H4 (cell line): ENCODE measurements at regions not wholly inside any gene's neighbourhood (a gene's known extent, or its start where the extent isn't known, plus 50 kb on each side); places are given as distances from the start of the nearest gene placed in this dataset.

ENCODE experiments used
- DNase-seq: peaks from one replicate; pipeline ENCODE4 v3.0.0-alpha.2; 2015; ENCODE audit warnings: low spot score

DNA sequence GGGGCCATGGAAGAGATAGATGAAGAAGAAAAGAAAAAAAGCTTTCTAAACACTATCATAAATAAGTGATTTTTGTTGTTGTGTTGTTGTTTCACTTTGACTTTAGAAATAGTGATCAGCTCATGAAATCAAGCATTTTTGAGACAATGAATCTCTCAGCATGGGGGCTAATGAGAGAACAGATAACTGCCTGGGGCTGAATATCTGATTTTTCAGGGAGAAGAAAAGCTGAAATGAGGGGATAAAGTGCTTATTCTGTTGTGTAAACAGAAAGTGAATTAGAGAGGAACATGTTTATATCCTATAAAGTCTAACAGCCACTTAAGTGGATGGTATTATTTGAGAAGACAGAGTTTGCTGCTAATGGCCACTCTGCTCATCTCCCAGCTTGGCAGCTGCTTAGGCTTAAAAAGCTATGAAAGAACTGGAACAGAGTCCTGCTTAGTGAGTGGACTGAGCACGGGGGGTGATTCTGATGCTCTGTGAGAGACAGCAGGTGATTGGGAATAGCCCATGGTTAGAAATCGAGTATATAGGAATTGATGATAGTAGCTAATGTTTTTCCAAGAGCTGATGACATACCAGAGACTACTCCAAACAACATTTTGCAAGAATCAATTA, 646.1 kb upstream of the TMEM132C start:
- no peak for DNase-seq

DNA sequence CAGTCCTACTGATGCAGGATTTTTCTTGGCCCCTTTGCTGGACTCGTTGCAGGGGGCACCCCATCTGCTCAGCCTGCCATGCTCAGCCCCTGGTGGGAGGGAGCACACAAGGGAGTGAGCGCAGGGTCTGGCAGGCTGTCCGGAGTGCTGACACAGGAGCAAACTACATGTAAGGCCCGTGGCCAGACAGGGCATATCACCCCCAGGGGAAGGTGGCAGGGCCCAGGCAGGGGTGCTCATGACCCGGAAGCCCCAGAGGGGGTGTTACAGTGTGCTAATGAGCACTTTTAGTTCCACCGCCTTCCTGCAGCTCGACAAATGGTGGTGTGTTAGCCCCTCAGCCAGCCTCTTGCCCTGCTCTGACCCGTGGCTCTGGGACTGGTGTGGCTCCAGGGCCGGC, 645.6 kb upstream of the TMEM132C start:
- no peak for DNase-seq

DNA sequence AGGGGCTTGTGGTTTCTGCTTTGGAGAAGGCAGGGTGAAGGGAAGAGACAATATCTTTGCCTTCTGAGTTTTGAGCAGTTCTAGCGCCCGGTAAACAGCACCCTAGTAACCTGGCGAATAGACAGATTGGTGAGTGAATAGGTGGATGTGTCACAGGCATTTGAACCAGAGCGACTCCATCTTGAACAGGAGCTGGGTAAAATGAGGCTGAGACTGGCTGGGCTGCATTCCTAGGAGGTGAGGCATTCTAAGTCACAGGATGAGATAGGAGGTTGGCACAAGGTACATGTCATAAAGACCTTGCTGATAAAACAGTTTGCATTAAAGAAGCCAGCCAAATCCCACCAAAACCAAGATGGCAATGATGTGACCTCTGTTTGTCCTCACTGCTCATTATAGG, 643.6 kb upstream of the TMEM132C start:
- DNase-seq = no peak

DNA sequence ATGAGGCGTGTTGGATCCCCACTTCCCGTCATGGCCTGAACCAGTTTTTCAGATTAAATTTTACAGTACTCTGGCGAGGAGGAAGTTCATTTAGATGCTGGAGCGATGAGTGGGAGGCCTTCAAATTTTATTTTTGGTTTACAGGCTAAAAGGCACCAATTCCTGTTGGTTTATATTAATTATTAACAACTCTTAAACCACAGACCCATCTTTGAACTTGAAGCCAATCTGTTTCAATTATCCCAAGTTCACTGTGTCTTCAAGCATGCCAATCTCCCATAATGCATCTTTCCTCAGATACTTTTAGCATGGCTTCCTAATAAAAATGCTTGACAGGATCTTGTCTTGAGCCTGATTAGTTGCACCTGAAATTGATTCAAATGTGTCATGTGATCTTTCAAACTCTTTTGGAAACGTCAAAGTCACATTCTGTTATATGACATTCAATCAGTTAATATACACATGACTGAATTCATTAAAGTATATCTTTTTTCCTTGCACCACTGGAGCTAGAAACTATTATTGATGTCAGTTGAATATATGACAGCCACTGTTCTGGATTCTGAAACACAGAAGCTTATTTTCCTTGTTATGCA, 641.7 kb upstream of the TMEM132C start:
- DNase-seq = no peak

DNA sequence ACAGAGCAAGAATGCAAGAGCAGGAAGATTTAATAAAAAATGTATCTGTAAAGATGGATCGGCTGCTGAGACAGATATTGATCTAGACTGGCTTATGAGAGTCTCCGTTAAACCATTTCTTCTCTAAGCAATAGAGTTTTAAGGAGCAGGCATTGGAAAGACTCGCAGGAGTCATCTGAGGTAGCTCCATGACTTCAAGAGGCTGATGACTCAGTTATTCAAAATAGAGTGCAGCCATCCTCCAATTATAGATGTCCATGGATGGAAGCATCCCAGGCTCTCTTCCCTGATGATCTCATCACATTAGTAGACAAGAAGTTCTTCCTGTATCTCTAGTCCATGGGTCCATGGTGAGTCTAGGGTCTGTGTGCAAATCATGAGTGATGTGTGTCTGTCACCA, 638.3 kb upstream of the TMEM132C start:
- DNase-seq = no peak

DNA sequence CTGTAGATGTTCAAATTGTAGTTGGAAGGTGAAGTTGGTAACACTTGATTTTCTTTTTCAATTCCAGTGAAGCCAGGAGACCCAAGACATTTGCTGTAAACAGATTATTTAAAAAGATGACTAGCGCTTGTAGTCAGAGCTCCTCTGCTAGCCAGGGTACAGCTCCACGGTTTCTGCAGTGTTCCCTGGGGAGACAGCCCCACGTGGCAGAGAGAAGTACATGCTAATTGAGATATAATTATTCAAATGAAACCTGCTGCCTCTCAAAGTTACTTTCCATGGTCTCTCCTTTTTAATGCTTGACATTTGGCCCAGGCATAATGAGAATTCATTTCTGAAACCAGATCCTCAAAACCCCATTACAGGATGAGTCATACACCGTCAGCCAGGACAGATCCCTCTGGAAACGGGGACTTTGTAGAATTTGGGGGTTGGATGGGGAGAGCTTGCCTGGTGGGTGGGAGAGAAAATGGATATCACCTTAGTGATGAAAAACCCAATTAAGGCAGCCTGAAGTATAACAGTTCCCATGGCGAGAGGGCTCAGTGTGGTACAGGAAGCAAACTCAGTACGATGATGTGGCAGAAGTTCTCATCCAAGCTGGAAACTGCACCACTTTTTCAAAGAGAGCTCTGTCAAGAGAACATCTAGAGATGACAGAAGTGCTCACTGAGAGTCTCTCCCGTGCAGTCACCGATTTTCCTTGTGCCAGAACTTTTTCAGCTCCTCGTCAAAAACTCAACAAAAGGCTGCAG, 637.7 kb upstream of the TMEM132C start:
- DNase-seq = peak; percentile 19

DNA sequence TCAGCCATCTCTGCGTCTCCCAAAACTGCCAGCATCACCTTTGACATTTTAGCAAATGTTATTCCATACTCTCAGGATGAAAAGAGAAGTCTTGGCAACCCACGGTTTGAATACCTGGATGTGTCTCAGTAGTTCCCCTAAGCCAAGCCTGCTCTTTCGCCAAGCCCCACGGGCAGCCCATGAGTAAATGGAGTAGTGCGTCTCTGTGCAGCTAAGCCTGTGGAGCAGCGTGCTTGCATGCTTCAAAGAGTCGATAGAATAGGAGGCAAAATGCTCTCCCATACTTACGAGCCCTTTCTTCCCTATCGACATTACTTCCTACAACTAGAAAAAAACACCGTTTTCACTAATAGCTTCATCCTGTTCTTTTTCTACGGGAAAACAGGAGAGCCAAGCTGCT, 634.5 kb upstream of the TMEM132C start:
- DNase-seq = no peak

DNA sequence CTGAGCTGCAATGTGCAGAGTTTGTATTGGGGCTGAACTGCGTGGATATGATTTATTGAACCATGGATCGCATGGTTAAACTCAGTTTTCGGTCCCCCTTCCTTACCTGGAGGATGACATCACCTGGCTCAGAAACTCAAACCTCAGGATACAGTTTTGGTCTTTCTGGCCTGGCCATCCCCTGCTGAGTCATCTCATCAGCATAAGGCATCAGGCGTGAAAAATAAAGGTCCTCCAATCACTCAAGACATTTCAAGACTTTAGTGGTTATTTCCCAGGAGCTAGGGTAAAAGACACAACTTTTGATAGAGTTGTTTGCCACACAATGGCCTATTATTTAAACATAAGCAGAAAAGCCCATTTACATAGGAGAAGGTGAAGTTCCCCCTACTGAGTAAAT, 631.1 kb upstream of the TMEM132C start:
- no peak for DNase-seq

DNA sequence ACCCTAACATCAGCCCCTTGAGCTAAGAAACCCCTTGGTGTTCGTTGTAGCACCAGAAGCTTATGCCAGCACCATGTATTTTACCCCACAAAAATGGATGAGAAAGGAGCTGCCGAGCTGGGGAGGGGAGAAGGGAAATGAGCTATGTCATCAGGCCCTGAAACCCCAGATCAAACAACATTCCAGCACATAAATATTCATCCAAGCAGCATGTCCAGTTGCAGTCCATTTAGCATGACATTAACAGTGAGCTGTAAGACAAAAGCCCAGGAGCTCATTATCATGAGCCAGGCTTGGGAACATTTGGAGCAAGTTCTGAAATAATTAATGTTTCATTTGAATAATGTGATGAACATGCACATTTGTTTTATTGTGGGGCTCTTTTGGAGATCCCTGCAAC, 630.1 kb upstream of the TMEM132C start:
- no peak for DNase-seq

DNA sequence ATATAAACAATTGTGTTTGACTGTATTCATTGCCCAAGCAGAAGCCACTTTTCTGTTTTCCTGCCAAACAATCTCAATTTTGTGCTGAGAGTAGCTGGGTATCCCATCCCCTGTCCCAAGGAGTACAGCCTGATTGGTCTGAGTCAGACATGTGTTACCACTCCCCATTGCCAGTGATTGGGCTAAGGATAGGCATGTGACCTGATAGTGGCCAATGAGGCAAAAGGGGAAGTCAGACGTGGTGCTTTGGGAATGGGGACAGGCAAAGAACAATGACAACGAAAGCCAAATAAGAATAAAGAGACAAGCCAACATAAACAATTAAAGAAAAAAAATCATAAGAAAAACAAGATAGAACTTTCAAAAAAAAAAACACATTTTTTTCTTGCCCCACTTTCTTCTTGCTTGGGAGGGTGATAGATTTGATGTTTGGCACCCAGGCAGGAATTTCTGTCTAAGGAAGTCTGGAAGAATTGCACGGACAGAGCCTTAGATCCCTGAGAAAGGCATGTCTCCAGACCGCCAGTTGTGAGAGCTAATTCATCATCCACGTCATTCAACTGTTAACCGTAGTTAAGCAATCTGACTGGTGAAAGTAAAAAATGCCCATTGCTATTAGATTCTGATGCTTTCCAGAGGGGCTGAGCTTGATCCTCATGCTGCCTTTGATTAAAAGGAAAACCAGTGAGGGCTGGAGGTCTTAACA, 626.6 kb upstream of the TMEM132C start:
- no peak for DNase-seq

DNA sequence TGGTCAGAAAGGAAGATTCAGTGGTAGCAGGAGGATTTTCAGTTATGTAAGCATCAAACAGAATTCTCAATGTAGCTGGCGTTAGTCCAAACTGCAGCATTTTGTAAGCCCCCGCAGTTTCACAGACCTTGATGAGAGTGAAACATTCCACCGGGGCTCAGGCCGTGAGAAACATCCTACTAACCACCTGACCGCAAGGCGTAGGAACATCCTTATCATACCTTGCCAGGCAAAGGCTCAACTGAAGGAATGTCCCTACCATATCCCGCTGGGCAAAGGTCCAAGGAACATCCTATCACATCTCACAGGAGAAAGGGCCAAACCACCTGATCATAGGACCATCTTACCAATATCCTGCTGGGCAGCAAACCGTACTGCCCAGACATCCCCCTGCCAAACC, 624.8 kb upstream of the TMEM132C start:
- no peak for DNase-seq

DNA sequence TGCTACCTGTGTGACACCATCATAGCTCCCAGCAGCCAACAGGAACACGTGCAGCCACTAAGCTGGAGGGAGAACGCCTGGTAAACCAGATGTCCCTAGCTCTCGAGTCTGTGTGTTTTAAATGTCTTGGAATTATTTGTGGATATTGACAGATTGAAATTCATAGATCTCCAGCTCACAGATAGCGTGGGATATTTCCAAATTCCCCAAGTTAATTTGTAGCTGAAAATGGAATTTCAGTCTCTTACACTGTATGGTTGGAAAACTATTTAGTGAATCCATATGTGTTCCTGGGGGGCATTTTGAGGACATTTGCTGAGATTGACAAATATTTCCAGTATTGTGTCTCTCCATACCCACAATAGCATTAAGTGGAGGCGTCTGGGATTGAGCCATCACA, 618.6 kb upstream of the TMEM132C start:
- no peak for DNase-seq

DNA sequence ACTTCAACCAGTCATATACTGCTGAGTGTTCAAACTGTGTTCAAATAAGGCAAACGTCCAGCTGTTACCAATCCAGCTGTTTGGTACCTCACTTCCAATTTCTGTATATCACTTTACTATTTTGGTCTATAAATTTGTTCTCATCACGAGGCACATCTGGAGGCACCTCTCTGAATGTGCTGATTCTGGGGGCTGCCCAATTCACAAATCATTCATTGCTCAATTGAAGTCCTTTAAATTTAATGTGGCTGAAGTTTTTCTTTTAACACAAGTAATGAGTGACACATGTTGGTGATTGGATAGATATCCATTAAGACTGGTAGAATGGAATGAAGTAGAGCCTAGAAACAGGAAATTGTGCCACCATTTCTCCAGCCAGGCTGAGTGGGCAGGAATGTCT, 617.0 kb upstream of the TMEM132C start:
- DNase-seq = no peak

DNA sequence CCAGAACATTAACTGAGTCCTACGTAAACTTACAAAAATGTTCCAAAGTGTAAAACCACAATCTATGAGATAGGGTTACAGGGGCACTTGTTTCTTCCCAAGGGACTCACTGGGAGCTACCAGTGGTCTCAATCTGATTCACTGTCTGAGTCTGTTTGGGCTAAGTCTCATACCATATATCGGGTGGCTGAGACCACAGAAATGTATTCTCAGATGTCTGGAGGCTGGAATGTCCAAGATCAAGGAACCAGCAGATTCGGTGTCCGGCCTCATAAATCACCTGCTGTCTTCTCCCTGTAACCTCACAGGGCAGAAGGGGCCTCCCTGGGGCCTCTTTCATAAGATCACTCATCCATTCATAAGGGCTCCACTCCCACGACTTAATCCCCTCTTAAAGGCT, 616.3 kb upstream of the TMEM132C start:
- DNase-seq = no peak

DNA sequence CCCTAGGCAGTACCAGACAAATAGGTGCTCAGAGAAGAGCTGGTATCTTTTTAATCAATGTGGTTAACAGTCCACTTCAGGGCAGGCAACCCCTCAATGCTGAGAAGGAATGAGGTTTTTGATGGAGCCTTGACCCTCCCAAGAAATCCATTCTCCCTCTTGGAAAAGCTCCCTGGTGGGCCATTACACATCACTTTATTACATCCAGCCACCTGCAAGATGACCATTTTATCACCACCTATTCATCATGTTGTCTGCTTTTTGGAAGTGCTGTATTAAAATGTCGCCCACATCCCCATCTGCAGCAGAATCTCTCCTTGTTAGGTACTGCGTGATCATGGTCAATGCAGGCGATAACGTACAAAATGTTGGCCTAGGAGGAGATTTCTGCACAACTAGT, 614.7 kb upstream of the TMEM132C start:
- no peak for DNase-seq

DNA sequence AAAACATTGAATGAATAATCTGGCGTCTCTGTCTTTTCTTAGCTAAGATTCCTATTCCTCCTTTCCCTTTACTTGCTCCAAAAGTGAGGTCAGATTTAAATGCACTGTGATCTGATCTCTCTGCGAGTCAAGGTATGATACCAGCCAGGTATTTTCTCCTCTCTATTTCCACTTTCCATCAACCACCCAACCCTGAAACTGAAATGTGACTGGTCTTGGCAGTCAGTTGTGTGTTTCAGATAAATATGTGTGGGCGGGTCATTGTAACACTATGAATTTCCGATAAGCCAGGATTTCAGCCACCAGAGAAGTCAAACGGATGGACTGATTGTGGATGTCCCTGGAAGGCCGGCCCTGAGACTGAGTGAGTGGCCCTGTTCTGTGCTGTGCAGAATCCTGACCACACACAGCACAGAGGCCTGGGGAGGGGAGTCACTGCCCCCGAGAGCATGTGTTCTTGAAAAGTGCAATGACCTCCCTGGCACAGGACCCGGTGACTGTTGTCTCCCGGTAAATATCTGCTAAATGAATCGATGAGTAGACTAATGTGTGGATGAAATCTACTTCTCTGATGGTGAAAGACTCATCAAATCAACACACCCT, 612.5 kb upstream of the TMEM132C start:
- no peak for DNase-seq

DNA sequence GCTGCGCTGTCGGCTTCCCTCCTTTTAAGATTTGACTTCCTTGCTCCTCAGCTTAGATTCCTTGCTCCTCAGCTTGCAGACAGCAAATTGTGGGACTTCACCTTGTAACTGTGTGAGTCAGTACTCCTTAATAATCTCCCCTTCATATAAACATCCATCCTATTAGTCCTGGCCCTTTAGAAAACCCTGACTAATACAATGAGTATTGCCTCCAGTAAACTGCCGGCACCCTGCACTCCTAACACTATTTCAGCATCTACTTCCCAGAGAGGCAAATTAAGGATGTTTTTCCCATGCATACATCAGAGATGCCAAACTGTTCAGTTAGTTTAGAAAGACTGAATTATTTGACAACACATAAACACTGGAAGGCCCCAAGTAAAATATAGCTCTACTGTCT, 611.3 kb upstream of the TMEM132C start:
- DNase-seq = no peak

DNA sequence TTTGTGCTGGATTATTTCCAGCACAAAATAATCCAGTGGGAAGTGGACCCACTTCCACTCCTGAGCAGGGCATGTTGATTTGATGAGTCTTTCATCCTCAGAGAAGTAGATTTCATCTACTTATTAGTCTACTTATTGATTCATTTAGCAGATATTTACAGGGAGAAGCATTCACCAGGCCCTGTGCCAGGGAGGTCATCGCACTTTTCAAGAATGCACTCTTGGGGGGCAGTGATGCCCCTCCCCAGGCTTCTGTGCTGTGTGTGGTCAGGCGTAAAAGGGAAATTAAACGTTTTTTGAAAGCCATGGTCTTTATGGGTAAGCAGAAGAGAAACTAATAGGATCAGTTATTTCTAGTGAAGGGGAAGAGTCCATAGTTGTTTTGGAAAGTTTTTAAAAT, 610.7 kb upstream of the TMEM132C start:
- DNase-seq = no peak

DNA sequence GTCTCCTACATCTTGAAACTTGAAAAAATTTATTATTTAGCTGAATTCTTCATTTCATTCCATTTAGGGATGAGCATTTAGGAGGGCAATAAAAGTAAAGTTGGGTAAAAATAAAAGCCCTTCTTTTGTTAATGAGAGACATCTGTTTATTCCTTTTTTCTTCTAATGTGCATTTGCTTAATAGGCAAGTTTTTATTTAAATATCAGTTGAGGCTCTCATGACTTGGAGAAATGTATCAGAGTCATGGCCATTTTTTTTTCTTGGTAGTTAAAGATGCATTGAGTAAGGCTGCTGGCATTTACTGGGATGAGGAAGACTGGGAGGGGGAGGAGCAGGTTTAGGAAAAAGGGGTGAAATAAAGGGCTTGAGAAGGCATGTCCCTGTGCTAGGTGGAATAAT, 609.9 kb upstream of the TMEM132C start:
- DNase-seq = no peak

DNA sequence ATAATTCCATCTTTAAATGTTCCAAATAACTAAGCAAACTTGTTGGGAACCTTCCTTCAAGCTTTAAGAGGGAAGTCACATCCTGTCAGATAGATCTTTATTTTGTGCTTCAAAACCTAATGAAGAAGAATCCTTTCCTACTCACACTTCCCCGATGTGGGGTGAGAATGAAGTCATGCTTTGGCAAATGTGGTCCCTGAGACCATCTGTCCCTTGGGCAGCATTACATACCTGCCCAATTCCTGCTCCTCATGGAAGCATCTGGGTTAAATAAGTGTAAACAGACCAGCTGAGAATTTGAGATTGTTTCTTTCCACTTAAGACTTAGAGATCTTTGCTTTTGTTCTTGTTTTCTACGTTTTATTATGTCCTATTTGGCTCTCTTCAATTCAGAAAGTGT, 606.0 kb upstream of the TMEM132C start:
- DNase-seq = no peak

DNA sequence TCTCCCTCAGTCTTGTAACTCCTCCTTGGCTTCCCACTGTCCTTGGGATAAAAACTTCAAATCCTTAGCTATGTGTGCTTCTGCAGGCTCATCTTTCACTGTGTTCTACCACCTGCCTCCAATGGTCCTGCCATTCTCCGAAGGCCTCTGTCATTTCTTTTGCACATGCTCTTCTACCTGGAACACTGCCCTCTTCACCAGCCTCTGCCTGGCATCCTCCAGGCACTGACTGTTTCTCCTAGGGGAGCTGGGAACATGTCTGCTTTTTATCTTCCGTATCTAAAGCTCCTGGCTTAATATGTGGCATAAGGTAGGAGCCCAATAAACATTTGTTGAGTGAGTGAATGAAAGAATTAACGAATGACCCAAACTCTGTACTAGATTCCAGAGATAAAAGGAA, 603.3 kb upstream of the TMEM132C start:
- no peak for DNase-seq

DNA sequence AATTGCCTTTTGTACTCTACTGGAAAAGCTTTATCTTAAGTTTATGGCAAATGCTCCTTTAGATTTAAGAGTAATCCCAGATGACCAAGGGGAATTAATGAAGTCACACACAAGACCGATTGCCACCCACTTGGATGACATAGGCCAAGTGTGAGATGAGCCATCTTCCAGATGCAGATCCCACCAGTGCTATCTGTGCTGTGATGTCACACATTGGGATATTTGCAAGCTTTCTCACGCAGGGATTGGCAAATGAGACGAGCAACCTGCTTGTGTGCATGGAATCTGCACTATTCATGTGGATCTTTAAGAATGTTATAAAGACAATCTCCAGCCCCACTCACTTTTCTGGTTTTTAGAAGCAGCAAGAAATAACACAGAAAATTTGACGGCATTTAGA, 602.1 kb upstream of the TMEM132C start:
- no peak for DNase-seq
